Lung (tissue), 11 donors: ENCODE measurements at regions not wholly inside any gene's neighbourhood (a gene's known extent, or its start where the extent isn't known, plus 50 kb on each side); places are given as distances from the start of the nearest gene placed in this dataset.

Experiments
- ATAC-seq: fragments of 200-7000 bp; cut with Tn5 transposase; one replicate; pipeline ENCODE4 v1.9.1; 2020; ENCODE audit warnings: moderate number of reproducible peaks; ENCODE audit not compliant: insufficient read depth, low FRiP score
- DNase-seq, 3 donors: peaks; one replicate each; pipeline ENCODE4 v3.0.0-alpha.2; 2013 to 2017
- H3K27ac ChIP-seq, 2 donors: one replicate each; pipeline ENCODE4 v1.5.1; 2013; ENCODE audit warnings: mild to moderate bottlenecking in 2 of 2, moderate library complexity in 2 of 2, control low read depth in 1 of 2, inconsistent platforms in 1 of 2, low read depth in 1 of 2, low read length in 1 of 2
- H3K27me3 ChIP-seq, 3 donors: one replicate each; pipeline ENCODE4 v1.5.1; 2013; ENCODE audit warnings: low read length in 2 of 3; ENCODE audit not compliant: control insufficient read depth in 3 of 3, insufficient read depth in 3 of 3
- H3K36me3 ChIP-seq, 4 donors: one replicate each; pipeline ENCODE4 v1.5.1; 2013; ENCODE audit warnings: low read length in 4 of 4, mild to moderate bottlenecking in 1 of 4, moderate library complexity in 1 of 4; ENCODE audit not compliant: control insufficient read depth in 4 of 4, insufficient read depth in 4 of 4
- H3K4me1 ChIP-seq, 5 donors: one replicate each; pipeline ENCODE4 v1.5.1; 2013; ENCODE audit warnings: low read length in 5 of 5, mild to moderate bottlenecking in 2 of 5, moderate library complexity in 1 of 5; ENCODE audit not compliant: control insufficient read depth in 5 of 5, insufficient read depth in 5 of 5
- H3K4me3 ChIP-seq: one replicate; pipeline ENCODE4 v1.5.1; 2013; ENCODE audit warnings: mild to moderate bottlenecking, control low read depth, moderate library complexity
- H3K9ac ChIP-seq, 2 donors: one replicate each; pipeline ENCODE4 v1.5.1; 2013; ENCODE audit warnings: low read length in 2 of 2, control low read depth in 1 of 2; ENCODE audit not compliant: insufficient read depth in 1 of 2
- H3K9me3 ChIP-seq, 4 donors: one replicate each; pipeline ENCODE4 v1.5.1; 2013; ENCODE audit warnings: low read length in 3 of 4, mild to moderate bottlenecking in 1 of 4, moderate library complexity in 1 of 4; ENCODE audit not compliant: control insufficient read depth in 4 of 4, insufficient read depth in 3 of 4
- WGBS, 2 donors: extraction: QIAGEN DNeasy Blood & Tissue Kit; methylation state at CpG; one replicate each; pipeline ENCODE4 v1.1.7; 2013; 5-methylcytosine and 5-hydroxymethylcytosine counted together
- TF ChIP-seq, protein P1 (sequence below): IDR thresholded peaks from 2 replicates; pipeline ENCODE4 v1.5.1; 2012; ENCODE audit warnings: mild to moderate bottlenecking; ENCODE audit errors: control extremely low read depth, extremely low read depth
- donor health status: control.
- donor health status: control.
- donor health status: Bipolar disorder and iron deficiency.
- donor health status: healthy.
- donor health status: DM: yes; HTN: yes; CAD: no.

DNA sequence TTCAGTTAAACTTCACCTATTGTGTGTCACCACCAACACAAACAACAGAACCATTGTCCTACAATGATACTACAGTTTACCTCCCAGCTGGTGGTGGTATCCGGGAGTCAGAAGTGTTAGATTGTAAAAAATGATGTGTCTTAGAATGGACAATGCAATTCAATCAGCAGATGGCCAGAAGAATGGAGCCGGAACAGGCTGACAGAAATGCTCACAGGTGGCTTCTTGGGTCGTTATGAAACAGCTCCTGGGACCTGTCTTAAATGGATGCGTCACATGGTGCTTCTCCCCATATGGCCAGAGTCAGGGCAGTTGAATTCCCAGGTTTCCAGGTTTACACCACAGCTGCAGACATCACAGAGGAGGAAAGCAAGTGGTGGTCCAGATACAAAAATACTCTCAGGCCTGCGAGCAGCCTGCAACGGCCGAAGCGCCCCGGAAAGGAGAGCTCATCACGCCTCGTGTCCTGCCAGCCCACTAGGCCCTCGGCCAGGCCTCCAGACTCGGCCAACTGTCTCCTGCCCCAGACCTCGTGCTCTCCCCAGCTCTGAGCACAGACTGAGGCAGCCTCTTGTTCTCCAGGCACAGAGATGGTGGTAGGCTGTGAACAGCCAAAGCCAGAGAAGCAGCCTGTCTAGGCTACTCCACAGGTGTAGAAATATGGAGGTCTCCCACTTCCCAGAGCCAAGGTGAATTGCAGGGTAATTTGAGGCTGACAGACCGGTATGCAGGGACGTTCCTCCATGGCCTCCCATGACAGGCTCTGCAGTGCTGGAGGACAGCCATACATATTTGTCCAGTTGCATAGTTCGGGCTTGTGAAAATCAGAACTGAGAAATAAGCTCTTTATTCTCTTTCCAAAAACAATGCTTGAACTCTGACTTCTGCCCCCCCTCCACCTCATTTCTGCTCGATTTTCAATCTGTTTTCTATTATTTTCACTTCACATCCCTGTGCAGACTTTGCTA is 98.5 kb upstream of the SPATA31C2 start:
- peak; percentile 76 to 91 (median 90) for DNase-seq
- Histone ChIP-seq H3K4me1 (peaks cover 0 to 33% (median 11%) of the 10 kb centered on the region in 5 donors), H3K9ac (no peak overlapping the region), H3K36me3 (no peaks in the 10 kb centered on the region), H3K27me3 (no peaks in the 10 kb centered on the region), H3K27ac (no peak overlapping the region), H3K9me3 (no peaks in the 10 kb centered on the region), H3K4me3 (no peak overlapping the region)
- no peak for ATAC-seq
- whole genome bisulfite sequencing, 2 donors, result 68 to 70% methylated on average over 18 of the region's 18 CpGs
- TF ChIP-seq, protein P1, sequence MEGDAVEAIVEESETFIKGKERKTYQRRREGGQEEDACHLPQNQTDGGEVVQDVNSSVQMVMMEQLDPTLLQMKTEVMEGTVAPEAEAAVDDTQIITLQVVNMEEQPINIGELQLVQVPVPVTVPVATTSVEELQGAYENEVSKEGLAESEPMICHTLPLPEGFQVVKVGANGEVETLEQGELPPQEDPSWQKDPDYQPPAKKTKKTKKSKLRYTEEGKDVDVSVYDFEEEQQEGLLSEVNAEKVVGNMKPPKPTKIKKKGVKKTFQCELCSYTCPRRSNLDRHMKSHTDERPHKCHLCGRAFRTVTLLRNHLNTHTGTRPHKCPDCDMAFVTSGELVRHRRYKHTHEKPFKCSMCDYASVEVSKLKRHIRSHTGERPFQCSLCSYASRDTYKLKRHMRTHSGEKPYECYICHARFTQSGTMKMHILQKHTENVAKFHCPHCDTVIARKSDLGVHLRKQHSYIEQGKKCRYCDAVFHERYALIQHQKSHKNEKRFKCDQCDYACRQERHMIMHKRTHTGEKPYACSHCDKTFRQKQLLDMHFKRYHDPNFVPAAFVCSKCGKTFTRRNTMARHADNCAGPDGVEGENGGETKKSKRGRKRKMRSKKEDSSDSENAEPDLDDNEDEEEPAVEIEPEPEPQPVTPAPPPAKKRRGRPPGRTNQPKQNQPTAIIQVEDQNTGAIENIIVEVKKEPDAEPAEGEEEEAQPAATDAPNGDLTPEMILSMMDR, result no peak

DNA sequence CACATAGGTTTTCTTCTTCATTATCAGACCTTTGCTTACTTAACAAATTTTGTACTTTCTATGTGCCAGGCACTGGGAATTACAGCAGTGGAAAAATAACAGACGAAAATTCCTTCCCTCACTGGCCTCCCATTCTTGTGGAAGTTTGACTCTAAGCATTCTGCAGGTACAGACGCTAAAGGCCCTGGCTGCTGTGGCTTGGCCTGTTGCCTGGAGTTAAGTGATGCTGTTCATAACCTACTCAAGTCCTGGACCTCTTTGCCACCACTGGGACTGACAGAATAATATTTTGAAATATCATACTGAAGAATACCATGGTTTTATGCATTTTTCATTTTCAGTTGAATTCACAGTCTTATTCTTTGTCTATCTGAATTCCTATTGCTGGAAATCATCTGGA is 97.3 kb upstream of the SPATA31C2 start:
- Histone ChIP-seq H3K9ac (no peak overlapping the region), H3K27me3 (no peaks in the 10 kb centered on the region), H3K4me1 (peaks cover 0 to 33% (median 11%) of the 10 kb centered on the region in 5 donors), H3K27ac (no peak overlapping the region), H3K36me3 (no peaks in the 10 kb centered on the region), H3K4me3 (no peak overlapping the region), H3K9me3 (no peaks in the 10 kb centered on the region)
- DNase-seq, result no peak
- WGBS, 2 donors, result 78 to 82% methylated on average over 2 of the region's 2 CpGs
- TF ChIP-seq, protein P1, result no peak
- ATAC-seq, result no peak

DNA sequence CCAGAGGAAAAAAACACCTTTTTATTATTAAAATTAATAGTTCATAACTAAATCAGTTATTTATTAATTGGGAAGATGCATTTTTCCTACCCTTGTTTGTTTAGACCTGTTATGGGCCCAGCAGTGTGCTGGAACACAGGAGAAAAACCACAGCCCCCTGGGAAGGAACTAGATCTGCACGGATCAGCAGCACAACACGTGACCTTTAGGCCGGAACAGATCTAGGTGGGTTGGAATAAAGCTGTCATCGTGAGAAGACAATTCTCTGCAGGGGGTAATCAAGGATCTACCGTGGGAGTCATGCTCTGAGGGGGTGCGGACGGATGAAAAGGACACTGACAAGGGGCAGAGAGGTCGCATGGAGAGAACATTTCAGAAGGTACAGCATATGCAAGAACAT is 95.8 kb upstream of the SPATA31C2 start:
- Histone ChIP-seq H3K9ac (no peak overlapping the region), H3K4me3 (no peak overlapping the region), H3K36me3 (no peaks in the 10 kb centered on the region), H3K9me3 (no peaks in the 10 kb centered on the region), H3K4me1 (peaks cover 0 to 33% (median 11%) of the 10 kb centered on the region in 5 donors), H3K27ac (no peak overlapping the region), H3K27me3 (no peaks in the 10 kb centered on the region)
- WGBS, 2 donors, result 78 to 90% methylated on average over 8 of the region's 8 CpGs
- DNase-seq, result no peak
- no peak for ATAC-seq
- TF ChIP-seq, protein P1, result no peak
